Erythroblast (primary cell): ENCODE measurements at regions not wholly inside any gene's neighbourhood (a gene's known extent, or its start where the extent isn't known, plus 50 kb on each side); places are given as distances from the start of the nearest gene placed in this dataset.

Experiments used
- GATA1 ChIP-seq: IDR thresholded peaks from 2 replicates; pipeline ENCODE4 v1.6.1; 2011; ENCODE audit warnings: low read depth, mild to moderate bottlenecking, control low read depth, low read length, moderate library complexity
- POLR2A ChIP-seq: IDR thresholded peaks from 2 replicates; pipeline ENCODE4 v1.6.1; 2011; ENCODE audit warnings: mild to moderate bottlenecking, low read length

DNA sequence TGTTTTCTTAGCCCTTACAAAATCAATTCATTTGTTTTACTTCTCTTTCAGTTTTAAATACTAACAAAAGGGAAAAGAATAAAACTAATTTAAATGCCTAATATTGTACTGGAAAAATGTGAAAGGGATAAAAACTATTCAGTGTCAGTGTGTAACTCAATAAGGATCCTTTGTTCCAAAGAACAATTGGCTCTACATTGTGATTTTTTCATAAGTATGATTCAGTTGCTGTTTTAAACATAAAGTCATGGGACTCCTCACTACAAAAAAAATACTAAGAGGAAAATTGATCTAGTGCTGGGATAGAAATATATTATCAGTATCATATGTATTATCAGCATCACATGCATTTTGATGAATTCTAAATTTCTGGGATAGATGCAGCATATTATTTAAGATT lies 199.4 kb upstream of the TRAM1L1 start:
- TF ChIP-seq POLR2A = no peak
- TF ChIP-seq GATA1 = no peak
